Gastroesophageal sphincter (tissue), 3 donors: ENCODE measurements at regions not wholly inside any gene's neighbourhood (a gene's known extent, or its start where the extent isn't known, plus 50 kb on each side); places are given as distances from the start of the nearest gene placed in this dataset.

Source experiments
- EP300 ChIP-seq: sonication (generic); formaldehyde crosslinking; IDR thresholded peaks from one replicate; pipeline ENCODE4 v1.6.1; 2017; ENCODE audit warnings: antibody characterized with exemption, mild to moderate bottlenecking
- POLR2A ChIP-seq, 2 donors: fragments of 450-650 bp; IDR thresholded peaks; one replicate each; pipeline ENCODE4 v1.6.1; 2017; ENCODE audit warnings: antibody characterized with exemption in 2 of 2, mild to moderate bottlenecking in 2 of 2, moderate library complexity in 1 of 2
- POLR2AphosphoS5 ChIP-seq: sonication (generic); formaldehyde crosslinking; IDR thresholded peaks from one replicate; pipeline ENCODE4 v1.6.1; 2017; ENCODE audit warnings: antibody characterized with exemption
- TF ChIP-seq, protein P1 (sequence below), 4 experiments: fragments of 200-600 bp in 2 of 4; fragments of 450-650 bp in 2 of 4; sonication (generic) in 1 of 4; IDR thresholded peaks; one replicate each; pipeline ENCODE4 v1.5.1; 2017 to 2019; ENCODE audit warnings: antibody characterized with exemption in 4 of 4, mild to moderate bottlenecking in 2 of 4, moderate library complexity in 2 of 4

DNA sequence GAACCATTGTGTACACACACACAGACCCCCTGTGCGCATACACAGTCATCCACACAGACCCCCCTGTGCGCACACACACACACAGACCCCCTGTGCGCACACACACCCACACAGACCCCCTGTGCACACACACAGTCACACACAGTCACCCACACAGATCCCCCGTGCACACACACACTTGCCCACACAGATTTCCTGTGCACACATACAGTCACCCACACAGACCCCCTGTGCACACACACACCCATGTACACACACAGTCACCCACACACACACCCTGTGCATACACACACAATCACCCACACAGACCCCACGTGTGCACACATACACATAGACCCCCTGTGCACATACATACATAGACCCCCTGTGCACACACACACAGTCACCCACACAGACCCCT lies 106.1 kb downstream of the HSPH1 start:
- TF ChIP-seq, protein P1, sequence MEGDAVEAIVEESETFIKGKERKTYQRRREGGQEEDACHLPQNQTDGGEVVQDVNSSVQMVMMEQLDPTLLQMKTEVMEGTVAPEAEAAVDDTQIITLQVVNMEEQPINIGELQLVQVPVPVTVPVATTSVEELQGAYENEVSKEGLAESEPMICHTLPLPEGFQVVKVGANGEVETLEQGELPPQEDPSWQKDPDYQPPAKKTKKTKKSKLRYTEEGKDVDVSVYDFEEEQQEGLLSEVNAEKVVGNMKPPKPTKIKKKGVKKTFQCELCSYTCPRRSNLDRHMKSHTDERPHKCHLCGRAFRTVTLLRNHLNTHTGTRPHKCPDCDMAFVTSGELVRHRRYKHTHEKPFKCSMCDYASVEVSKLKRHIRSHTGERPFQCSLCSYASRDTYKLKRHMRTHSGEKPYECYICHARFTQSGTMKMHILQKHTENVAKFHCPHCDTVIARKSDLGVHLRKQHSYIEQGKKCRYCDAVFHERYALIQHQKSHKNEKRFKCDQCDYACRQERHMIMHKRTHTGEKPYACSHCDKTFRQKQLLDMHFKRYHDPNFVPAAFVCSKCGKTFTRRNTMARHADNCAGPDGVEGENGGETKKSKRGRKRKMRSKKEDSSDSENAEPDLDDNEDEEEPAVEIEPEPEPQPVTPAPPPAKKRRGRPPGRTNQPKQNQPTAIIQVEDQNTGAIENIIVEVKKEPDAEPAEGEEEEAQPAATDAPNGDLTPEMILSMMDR (IDR thresholded peaks at IDR 0.05), result no peak
- TF ChIP-seq POLR2AphosphoS5, result no peak
- TF ChIP-seq POLR2A (IDR thresholded peaks at IDR 0.05), result no peak
- TF ChIP-seq EP300, result no peak
